SK-N-SH treated with all-trans-retinoic acid at 6 μM for 48 hours (cell line): ENCODE measurements at regions not wholly inside any gene's neighbourhood (a gene's known extent, or its start where the extent isn't known, plus 50 kb on each side); places are given as distances from the start of the nearest gene placed in this dataset.

Experiments used
- ATAC-seq: fragments of 200-7000 bp; cut with Tn5 transposase; 3 replicates; pipeline ENCODE4 v1.9.1; 2020; ENCODE audit warnings: mild to moderate bottlenecking, moderate library complexity
- ARNTL ChIP-seq: fragments of 450-650 bp; formaldehyde crosslinking; IDR thresholded peaks from 2 replicates; pipeline ENCODE4 v1.5.0; 2020; ENCODE audit warnings: low read depth, mild to moderate bottlenecking, moderate library complexity, borderline replicate concordance
- CREB5 ChIP-seq: fragments of 250-450 bp; sonication (Bioruptor Pico); IDR thresholded peaks from 2 replicates; pipeline ENCODE4 v1.5.1; 2020; ENCODE audit warnings: low read depth, mild to moderate bottlenecking, moderate library complexity
- CSRNP3 ChIP-seq: fragments of 250-450 bp; sonication (Bioruptor Pico); IDR thresholded peaks from 2 replicates; pipeline ENCODE4 v1.5.1; 2021; ENCODE audit warnings: mild to moderate bottlenecking, moderate library complexity
- GLIS3 ChIP-seq: fragments of 250-450 bp; sonication (Bioruptor Pico); IDR thresholded peaks from 2 replicates; pipeline ENCODE4 v1.5.0; 2020; ENCODE audit warnings: mild to moderate bottlenecking, moderate library complexity
- ISL1 ChIP-seq: fragments of 250-450 bp; sonication (Bioruptor Pico); IDR thresholded peaks from 2 replicates; pipeline ENCODE4 v2.1.2; 2022; ENCODE audit warnings: mild to moderate bottlenecking, moderate library complexity
- OSR1 ChIP-seq: fragments of 250-450 bp; sonication (Bioruptor Pico); IDR thresholded peaks from 2 replicates; pipeline ENCODE4 v1.8.0; 2022; ENCODE audit warnings: moderate library complexity, mild to moderate bottlenecking, inconsistent platforms
- PATZ1 ChIP-seq: fragments of 250-450 bp; sonication (Bioruptor Pico); IDR thresholded peaks from 2 replicates; pipeline ENCODE4 v1.8.0; 2020; ENCODE audit warnings: mild to moderate bottlenecking, moderate library complexity, borderline replicate concordance
- POU6F1 ChIP-seq: fragments of 250-450 bp; sonication (Bioruptor Pico); IDR thresholded peaks from 2 replicates; pipeline ENCODE4 v1.8.0; 2021; ENCODE audit warnings: low read depth, mild to moderate bottlenecking, moderate library complexity, borderline replicate concordance
- SNAI2 ChIP-seq: fragments of 250-450 bp; sonication (Bioruptor Pico); IDR thresholded peaks from 2 replicates; pipeline ENCODE4 v1.5.0; 2020; ENCODE audit warnings: mild to moderate bottlenecking, moderate library complexity
- TCF4 ChIP-seq: fragments of 250-450 bp; sonication (Bioruptor Pico); IDR thresholded peaks from 2 replicates; pipeline ENCODE4 v1.8.0; 2021; ENCODE audit warnings: mild to moderate bottlenecking, moderate library complexity, borderline replicate concordance
- TOX ChIP-seq: fragments of 250-450 bp; sonication (Bioruptor Pico); IDR thresholded peaks from 2 replicates; pipeline ENCODE4 v1.8.0; 2021; ENCODE audit warnings: mild to moderate bottlenecking, moderate library complexity, borderline replicate concordance
- TSHZ2 ChIP-seq: fragments of 250-450 bp; sonication (Bioruptor Pico); IDR thresholded peaks from 2 replicates; pipeline ENCODE4 v1.5.0; 2020; ENCODE audit warnings: mild to moderate bottlenecking, moderate library complexity
- ZC3H10 ChIP-seq: fragments of 250-450 bp; sonication (Bioruptor Pico); IDR thresholded peaks from 2 replicates; pipeline ENCODE4 v1.5.1; 2021; ENCODE audit warnings: mild to moderate bottlenecking, moderate library complexity
- ZFP3 ChIP-seq: fragments of 250-450 bp; sonication (Bioruptor Pico); IDR thresholded peaks from 2 replicates; pipeline ENCODE4 v1.5.0; 2020; ENCODE audit warnings: mild to moderate bottlenecking, moderate library complexity
- ZFP30 ChIP-seq: fragments of 450-650 bp; formaldehyde crosslinking; IDR thresholded peaks from 2 replicates; pipeline ENCODE4 v1.5.0; 2022; ENCODE audit warnings: mild to moderate bottlenecking, moderate library complexity
- ZNF565 ChIP-seq: fragments of 450-650 bp; formaldehyde crosslinking; conservative IDR thresholded peaks from 2 replicates; pipeline ENCODE4 v1.5.0; 2020; ENCODE audit warnings: low read depth, mild to moderate bottlenecking, moderate library complexity
- ZNF70 ChIP-seq: fragments of 450-650 bp; formaldehyde crosslinking; IDR thresholded peaks from 2 replicates; pipeline ENCODE4 v1.5.0; 2020; ENCODE audit warnings: mild to moderate bottlenecking, moderate library complexity
- ZNF8 ChIP-seq: fragments of 450-650 bp; formaldehyde crosslinking; IDR thresholded peaks from 2 replicates; pipeline ENCODE4 v1.5.0; 2020; ENCODE audit warnings: mild to moderate bottlenecking, moderate library complexity

- TF ChIP-seq ISL1 (CRISPR knock-in tag) (no peak), POU6F1 (no peak), ZNF70 (no peak), GLIS3 (CRISPR knock-in tag) (no peak), TOX (CRISPR knock-in tag) (no peak), ZFP3 (CRISPR knock-in tag) (no peak), SNAI2 (CRISPR knock-in tag) (no peak), TSHZ2 (CRISPR knock-in tag) (no peak), CREB5 (CRISPR knock-in tag) (no peak), ZC3H10 (CRISPR knock-in tag) (no peak), PATZ1 (CRISPR knock-in tag) (no peak), ZNF8 (no peak), OSR1 (CRISPR knock-in tag) (no peak)
- no peak for ATAC-seq
These were observed 167.2 kb upstream of the SERP2 start for GRCh38 chr13:44206434-44206833.

- TF ChIP-seq TCF4 (CRISPR knock-in tag) (no peak), OSR1 (CRISPR knock-in tag) (no peak), ARNTL (CRISPR knock-in tag) (no peak), SNAI2 (CRISPR knock-in tag) (no peak), ISL1 (CRISPR knock-in tag) (no peak), ZFP3 (CRISPR knock-in tag) (no peak), ZNF70 (no peak)
- no peak for ATAC-seq
These were observed 166.1 kb upstream of the SERP2 start for GRCh38 chr13:44207476-44207875.

GRCh38 chr13:44210525-44210924 is 163.1 kb upstream of the SERP2 start:
- ATAC-seq: no peak
- TF ChIP-seq ZNF8: no peak
- no peak for TF ChIP-seq TOX (CRISPR knock-in tag)
- no peak for TF ChIP-seq ZFP30

GRCh38 chr13:44211286-44211685 is 162.3 kb upstream of the SERP2 start:
- no peak for ATAC-seq
- no peak for TF ChIP-seq ZNF565

- ATAC-seq: no peak
- TF ChIP-seq CSRNP3 (CRISPR knock-in tag) (no peak), ZNF70 (no peak)
These were observed 161.8 kb upstream of the SERP2 start for GRCh38 chr13:44211704-44212346.
